LNCaP clone FGC (cell line): ENCODE measurements at regions not wholly inside any gene's neighbourhood (a gene's known extent, or its start where the extent isn't known, plus 50 kb on each side); places are given as distances from the start of the nearest gene placed in this dataset.

Experiments
- DNase-seq: peaks from one replicate; pipeline ENCODE4 v3.0.0-alpha.2; 2011; ENCODE audit warnings: low read depth
- H3K4me3 ChIP-seq: 2 replicates; pipeline ENCODE4 v1.5.1; 2011; ENCODE audit warnings: mild to moderate bottlenecking, low read depth, low read length, control low read depth
- CTCF ChIP-seq: IDR thresholded peaks from 2 replicates; pipeline ENCODE4 v1.5.1; 2012; ENCODE audit warnings: mild to moderate bottlenecking; ENCODE audit not compliant: control insufficient read depth, insufficient read depth; ENCODE audit errors: extremely low read depth

GRCh38 chr4:176475067-176475466 is 155.3 kb downstream of the SPCS3 start:
- H3K4me3 ChIP-seq: no peak overlapping the region
- TF ChIP-seq CTCF: no peak

GRCh38 chr4:176478076-176478475 is 158.3 kb downstream of the SPCS3 start:
- no peak for DNase-seq
- no peak for TF ChIP-seq CTCF
- no peak overlapping the region for H3K4me3 ChIP-seq

More at GRCh38 chr4:176475067-176475466, 155.3 kb downstream of the SPCS3 start:
- DNase-seq: no peak

GRCh38 chr4:176479767-176480166 is 160.0 kb downstream of the SPCS3 start:
- DNase-seq: no peak
- no peak for TF ChIP-seq CTCF
- H3K4me3 ChIP-seq: no peak overlapping the region

GRCh38 chr4:176482972-176483371 is 163.2 kb downstream of the SPCS3 start:
- H3K4me3 ChIP-seq: no peak overlapping the region
- no peak for DNase-seq
- no peak for TF ChIP-seq CTCF

GRCh38 chr4:176484301-176484984 is 164.7 kb downstream of the SPCS3 start:
- no peak for DNase-seq
- no peak overlapping the region for H3K4me3 ChIP-seq
- TF ChIP-seq CTCF: no peak

GRCh38 chr4:176489001-176489400 is 169.2 kb downstream of the SPCS3 start:
- no peak for DNase-seq
- no peak overlapping the region for H3K4me3 ChIP-seq
- TF ChIP-seq CTCF: no peak

- no peak for DNase-seq
- H3K4me3 ChIP-seq: no peak overlapping the region
- no peak for TF ChIP-seq CTCF
These were observed 173.0 kb downstream of the SPCS3 start for GRCh38 chr4:176492646-176493302.
